CD14-positive monocyte (primary cell): ENCODE measurements at regions not wholly inside any gene's neighbourhood (a gene's known extent, or its start where the extent isn't known, plus 50 kb on each side); places are given as distances from the start of the nearest gene placed in this dataset.

ENCODE experiments used
- DNase-seq, 3 donors: peaks; one replicate each; pipeline ENCODE4 v3.0.0-alpha.2; 2011 to 2022
- H2AFZ ChIP-seq: 2 replicates; pipeline ENCODE4 v1.6.0; 2012; ENCODE audit warnings: mild to moderate bottlenecking, low read depth, low read length, inconsistent platforms; ENCODE audit not compliant: insufficient read depth, poor library complexity, severe bottlenecking
- H3K27ac ChIP-seq, 2 donors: 1 replicate in 1 of 2; 2 replicates in 1 of 2; pipeline ENCODE4 v1.5.1; 2012 to 2013; ENCODE audit warnings: low read length in 2 of 2, control low read depth in 1 of 2, inconsistent platforms in 1 of 2, low read depth in 1 of 2, mild to moderate bottlenecking in 1 of 2
- H3K27me3 ChIP-seq, 2 donors: one replicate each; pipeline versions ENCODE4 v1.6.0 to v1.6.1; 2011 to 2013; ENCODE audit warnings: low read length in 2 of 2; ENCODE audit not compliant: control insufficient read depth in 2 of 2, insufficient read depth in 2 of 2
- H3K36me3 ChIP-seq, 2 donors: replicated peaks in 1 of 2; 1 replicate in 1 of 2; 2 replicates in 1 of 2; pipeline versions ENCODE4 v1.5.1 to v1.6.1; 2012 to 2013; ENCODE audit warnings: low read length in 2 of 2, control low read depth in 1 of 2, inconsistent platforms in 1 of 2, mild to moderate bottlenecking in 1 of 2; ENCODE audit not compliant: insufficient read depth in 2 of 2, control insufficient read depth in 1 of 2
- H3K4me1 ChIP-seq, 2 donors: 1 replicate in 1 of 2; 2 replicates in 1 of 2; pipeline versions ENCODE4 v1.5.1 to v1.6.1; 2012 to 2013; ENCODE audit warnings: low read length in 2 of 2, control low read depth in 1 of 2, inconsistent platforms in 1 of 2, mild to moderate bottlenecking in 1 of 2, moderate library complexity in 1 of 2; ENCODE audit not compliant: insufficient read depth in 2 of 2, control insufficient read depth in 1 of 2
- H3K4me2 ChIP-seq: replicated peaks from 2 replicates; pipeline ENCODE3; 2012; ENCODE audit warnings: low read length, moderate library complexity, mild to moderate bottlenecking; ENCODE audit not compliant: poor library complexity, severe bottlenecking; ENCODE audit errors: extremely low read depth
- H3K4me3 ChIP-seq, 3 experiments: fragments of 200-600 bp in 1 of 3; sonication (generic) in 1 of 3; replicated peaks in 1 of 3; 1 replicate in 2 of 3; 2 replicates in 1 of 3; pipeline ENCODE4 v1.5.1; 2011 to 2013; ENCODE audit warnings: low read length in 3 of 3, mild to moderate bottlenecking in 3 of 3, control low read depth in 2 of 3, low read depth in 2 of 3, inconsistent platforms in 1 of 3, moderate library complexity in 1 of 3
- H3K79me2 ChIP-seq: 2 replicates; pipeline ENCODE4 v1.6.0; 2012; ENCODE audit warnings: mild to moderate bottlenecking, control low read depth, inconsistent platforms, low read length, moderate library complexity; ENCODE audit not compliant: insufficient read depth
- H3K9ac ChIP-seq: 2 replicates; pipeline ENCODE4 v1.6.0; 2017; ENCODE audit warnings: low read length, mild to moderate bottlenecking; ENCODE audit not compliant: insufficient read depth, poor library complexity, severe bottlenecking
- H3K9me3 ChIP-seq, 2 donors: replicated peaks in 1 of 2; 1 replicate in 1 of 2; 2 replicates in 1 of 2; pipeline versions ENCODE4 v1.5.1 to v1.6.1; 2012 to 2013; ENCODE audit warnings: low read length in 2 of 2, control low read depth in 1 of 2; ENCODE audit not compliant: control insufficient read depth in 1 of 2, insufficient read depth in 1 of 2
- H4K20me1 ChIP-seq: 2 replicates; pipeline ENCODE4 v1.6.0; 2012; ENCODE audit warnings: mild to moderate bottlenecking, low read length, control low read depth, moderate library complexity; ENCODE audit not compliant: insufficient read depth
- H3K27ac Mint-ChIP-seq, 7 donors: one replicate each; pipeline ENCODE4 v1.8.0; 2020; ENCODE audit warnings: mild to moderate bottlenecking in 7 of 7, mixed read lengths in 7 of 7, moderate library complexity in 6 of 7, inconsistent platforms in 2 of 7
- H3K27me3 Mint-ChIP-seq, 3 donors: one replicate each; pipeline ENCODE4 v1.8.0; 2021 to 2022; ENCODE audit warnings: low read depth in 3 of 3, mild to moderate bottlenecking in 3 of 3, mixed read lengths in 3 of 3, moderate library complexity in 3 of 3, inconsistent platforms in 1 of 3
- H3K36me3 Mint-ChIP-seq, 2 donors: one replicate each; pipeline ENCODE4 v1.8.0; 2020; ENCODE audit warnings: mixed read lengths in 2 of 2, inconsistent platforms in 1 of 2, mild to moderate bottlenecking in 1 of 2
- H3K4me1 Mint-ChIP-seq: one replicate; pipeline ENCODE4 v1.8.0; 2020; ENCODE audit warnings: mild to moderate bottlenecking, mixed read lengths
- H3K4me3 Mint-ChIP-seq, 2 donors: one replicate each; pipeline ENCODE4 v1.8.0; 2020; ENCODE audit warnings: mild to moderate bottlenecking in 2 of 2, mixed read lengths in 2 of 2, moderate library complexity in 1 of 2
- H3K9me3 Mint-ChIP-seq, 7 donors: one replicate each; pipeline ENCODE4 v1.8.0; 2020 to 2022; ENCODE audit warnings: mixed read lengths in 7 of 7, mild to moderate bottlenecking in 6 of 7, moderate library complexity in 6 of 7, inconsistent platforms in 2 of 7
- WGBS: methylation state at CpG from one replicate; pipeline ENCODE4 v1.1.5; 2013; ENCODE audit warnings: missing lambda C conversion rate; ENCODE audit not compliant: insufficient coverage; 5-methylcytosine and 5-hydroxymethylcytosine counted together
- intact Hi-C, 2 donors: fragments of 100-400 bp; cut with micrococcal nuclease; formaldehyde crosslinking; loops; one replicate each; pipeline versions ENCODE4 v1.15.0 to v1.15.1; 2023
- TF ChIP-seq, protein P1 (sequence below): fragments of 200-600 bp; IDR thresholded peaks from one replicate; pipeline ENCODE4 v1.8.0; 2022; ENCODE audit warnings: antibody characterized with exemption, mild to moderate bottlenecking

DNA sequence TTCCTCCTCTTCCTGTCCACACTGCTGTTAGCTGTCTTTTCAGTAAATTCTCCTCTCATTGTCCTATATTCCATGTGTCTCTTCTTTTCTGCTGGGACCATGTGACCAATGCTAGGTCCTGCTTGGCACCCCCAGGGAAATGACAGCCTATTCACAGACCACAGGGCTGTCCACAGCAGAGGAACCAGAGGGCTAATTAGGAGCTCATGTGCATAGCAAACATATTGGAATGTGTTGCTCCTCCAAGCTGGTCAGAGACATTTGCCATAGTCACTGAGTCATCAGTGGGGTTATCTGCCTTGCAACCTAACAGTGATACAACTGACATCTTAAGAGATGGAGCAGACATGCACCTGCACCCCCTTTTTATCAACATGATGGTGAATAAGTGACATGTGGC, 67.9 kb upstream of the PUDP start:
- Mint-ChIP-seq H3K27me3 (peaks cover 0 to 5% (median 0%) of the 10 kb centered on the region in 3 donors), H3K4me3 (no peak overlapping the region), H3K27ac (no peak overlapping the region), H3K4me1 (peaks cover 10% of the 10 kb centered on the region), H3K36me3 (peaks cover 0 to 5% of the 10 kb centered on the region in 2 donors), H3K9me3 (peaks cover 0 to 4% (median 1%) of the 10 kb centered on the region in 7 donors)
- H3K4me3 ChIP-seq = no peak overlapping the region
- H3K79me2 ChIP-seq = no peaks in the 10 kb centered on the region
- H4K20me1 ChIP-seq = no peaks in the 10 kb centered on the region
- no peaks in the 10 kb centered on the region for H3K9me3 ChIP-seq
- no peak overlapping the region for H2AFZ ChIP-seq
- H3K9ac ChIP-seq = no peak overlapping the region
- no peaks in the 10 kb centered on the region for H3K27me3 ChIP-seq
- H3K36me3 ChIP-seq = no peaks in the 10 kb centered on the region
- peaks cover 4 to 5% of the 10 kb centered on the region in 2 donors for H3K4me1 ChIP-seq
- TF ChIP-seq, protein P1, sequence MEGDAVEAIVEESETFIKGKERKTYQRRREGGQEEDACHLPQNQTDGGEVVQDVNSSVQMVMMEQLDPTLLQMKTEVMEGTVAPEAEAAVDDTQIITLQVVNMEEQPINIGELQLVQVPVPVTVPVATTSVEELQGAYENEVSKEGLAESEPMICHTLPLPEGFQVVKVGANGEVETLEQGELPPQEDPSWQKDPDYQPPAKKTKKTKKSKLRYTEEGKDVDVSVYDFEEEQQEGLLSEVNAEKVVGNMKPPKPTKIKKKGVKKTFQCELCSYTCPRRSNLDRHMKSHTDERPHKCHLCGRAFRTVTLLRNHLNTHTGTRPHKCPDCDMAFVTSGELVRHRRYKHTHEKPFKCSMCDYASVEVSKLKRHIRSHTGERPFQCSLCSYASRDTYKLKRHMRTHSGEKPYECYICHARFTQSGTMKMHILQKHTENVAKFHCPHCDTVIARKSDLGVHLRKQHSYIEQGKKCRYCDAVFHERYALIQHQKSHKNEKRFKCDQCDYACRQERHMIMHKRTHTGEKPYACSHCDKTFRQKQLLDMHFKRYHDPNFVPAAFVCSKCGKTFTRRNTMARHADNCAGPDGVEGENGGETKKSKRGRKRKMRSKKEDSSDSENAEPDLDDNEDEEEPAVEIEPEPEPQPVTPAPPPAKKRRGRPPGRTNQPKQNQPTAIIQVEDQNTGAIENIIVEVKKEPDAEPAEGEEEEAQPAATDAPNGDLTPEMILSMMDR = no peak
- H3K4me2 ChIP-seq = no peak overlapping the region
- H3K27ac ChIP-seq = no peak overlapping the region
- intact Hi-C loops = no loop called here
- DNase-seq = no peak

DNA sequence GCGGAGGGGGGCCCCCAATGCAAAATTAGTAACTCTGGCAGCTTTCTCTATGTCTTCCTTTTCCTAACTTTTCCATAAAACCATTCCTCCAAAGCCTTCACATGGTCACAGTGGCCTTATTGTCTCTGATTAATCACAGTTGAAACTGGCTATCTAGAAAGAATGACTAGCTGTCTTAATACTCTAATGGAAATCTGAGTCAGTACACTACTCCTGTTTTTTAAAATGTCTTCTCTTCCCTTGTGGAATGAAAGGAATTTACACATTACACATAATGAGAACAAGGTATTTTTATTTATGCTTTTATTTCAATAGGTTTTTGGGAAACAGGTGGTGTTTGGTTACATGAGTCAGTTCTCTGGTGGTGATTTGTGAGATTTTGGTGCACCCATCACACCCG, 66.3 kb upstream of the PUDP start:
- no peak for DNase-seq
- Mint-ChIP-seq H3K27me3 (peaks cover 0 to 4% (median 0%) of the 10 kb centered on the region in 3 donors), H3K4me1 (peaks cover 10% of the 10 kb centered on the region), H3K9me3 (peaks cover 0 to 3% (median 0%) of the 10 kb centered on the region in 7 donors), H3K36me3 (no peaks in the 10 kb centered on the region), H3K27ac (no peak overlapping the region), H3K4me3 (no peak overlapping the region)
- Histone ChIP-seq H2AFZ (no peak overlapping the region), H3K4me1 (peaks cover 4 to 5% of the 10 kb centered on the region in 2 donors), H3K9ac (no peak overlapping the region), H3K27me3 (no peaks in the 10 kb centered on the region), H3K27ac (no peak overlapping the region), H3K4me3 (no peak overlapping the region), H3K9me3 (no peaks in the 10 kb centered on the region), H3K4me2 (no peak overlapping the region), H4K20me1 (no peaks in the 10 kb centered on the region), H3K36me3 (no peaks in the 10 kb centered on the region), H3K79me2 (no peaks in the 10 kb centered on the region)
- intact Hi-C loops = no loop called here
- TF ChIP-seq, protein P1 = no peak
- no CpG with 5 or more reads among the region's 2 CpGs for WGBS
